Choroid plexus epithelial cell (primary cell): ENCODE measurements at regions not wholly inside any gene's neighbourhood (a gene's known extent, or its start where the extent isn't known, plus 50 kb on each side); places are given as distances from the start of the nearest gene placed in this dataset.
"Not testable (repeated sequence)": the region's sequence is repeated elsewhere in the genome, so short reads cannot be mapped to it uniquely, and the experiment has no call there.

Experiments used
- DNase-seq: peaks from one replicate; pipeline ENCODE4 v3.0.0-alpha.2; 2010; ENCODE audit warnings: low read depth
- H3K4me3 ChIP-seq: 2 replicates; pipeline ENCODE4 v1.5.1; 2011; ENCODE audit warnings: low read depth, mild to moderate bottlenecking, control low read depth, low read length, moderate library complexity
- TF ChIP-seq, protein P1 (sequence below): conservative IDR thresholded peaks from 2 replicates; pipeline ENCODE4 v1.5.1; 2011; ENCODE audit warnings: low read depth, mild to moderate bottlenecking, control low read depth, inconsistent platforms, low read length, moderate library complexity

DNA sequence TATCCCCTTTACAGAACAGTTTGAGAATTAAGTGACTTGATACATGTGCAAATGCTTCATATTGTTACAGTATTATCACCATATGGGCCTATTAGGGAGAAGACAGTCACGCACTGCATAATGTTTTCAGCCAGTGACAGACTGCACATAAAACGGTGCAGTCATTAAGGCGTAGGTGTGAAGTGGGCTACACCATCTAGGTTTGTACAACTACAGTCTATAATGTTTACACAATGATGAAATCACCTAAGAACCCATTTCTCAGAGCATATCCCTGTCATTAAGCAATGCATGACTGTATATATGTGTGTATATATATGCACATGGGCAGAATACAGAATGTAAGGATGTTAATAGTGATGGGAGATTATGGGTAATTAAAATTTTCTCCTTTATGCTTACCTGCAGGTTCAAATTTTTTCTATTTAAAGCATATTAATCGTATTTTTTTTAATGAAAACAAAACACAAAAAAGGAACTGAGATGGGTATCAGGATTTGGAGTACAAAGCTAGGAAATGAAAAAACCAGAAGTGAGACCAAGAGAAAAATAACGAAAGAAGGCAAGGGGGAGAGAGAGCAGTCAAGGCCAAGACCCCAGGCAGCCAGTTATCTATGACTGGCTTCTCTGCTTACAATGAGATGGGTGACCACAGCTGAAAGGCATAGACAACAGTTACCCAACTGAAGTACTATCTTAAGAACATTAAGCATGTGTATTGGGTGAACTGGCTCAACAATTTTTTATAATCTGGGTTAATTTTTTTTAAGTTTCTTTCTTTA, 122.9 kb upstream of the DAB1 start:
- no peak for DNase-seq
- TF ChIP-seq, protein P1, sequence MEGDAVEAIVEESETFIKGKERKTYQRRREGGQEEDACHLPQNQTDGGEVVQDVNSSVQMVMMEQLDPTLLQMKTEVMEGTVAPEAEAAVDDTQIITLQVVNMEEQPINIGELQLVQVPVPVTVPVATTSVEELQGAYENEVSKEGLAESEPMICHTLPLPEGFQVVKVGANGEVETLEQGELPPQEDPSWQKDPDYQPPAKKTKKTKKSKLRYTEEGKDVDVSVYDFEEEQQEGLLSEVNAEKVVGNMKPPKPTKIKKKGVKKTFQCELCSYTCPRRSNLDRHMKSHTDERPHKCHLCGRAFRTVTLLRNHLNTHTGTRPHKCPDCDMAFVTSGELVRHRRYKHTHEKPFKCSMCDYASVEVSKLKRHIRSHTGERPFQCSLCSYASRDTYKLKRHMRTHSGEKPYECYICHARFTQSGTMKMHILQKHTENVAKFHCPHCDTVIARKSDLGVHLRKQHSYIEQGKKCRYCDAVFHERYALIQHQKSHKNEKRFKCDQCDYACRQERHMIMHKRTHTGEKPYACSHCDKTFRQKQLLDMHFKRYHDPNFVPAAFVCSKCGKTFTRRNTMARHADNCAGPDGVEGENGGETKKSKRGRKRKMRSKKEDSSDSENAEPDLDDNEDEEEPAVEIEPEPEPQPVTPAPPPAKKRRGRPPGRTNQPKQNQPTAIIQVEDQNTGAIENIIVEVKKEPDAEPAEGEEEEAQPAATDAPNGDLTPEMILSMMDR, result no peak
- no peak overlapping the region for H3K4me3 ChIP-seq

DNA sequence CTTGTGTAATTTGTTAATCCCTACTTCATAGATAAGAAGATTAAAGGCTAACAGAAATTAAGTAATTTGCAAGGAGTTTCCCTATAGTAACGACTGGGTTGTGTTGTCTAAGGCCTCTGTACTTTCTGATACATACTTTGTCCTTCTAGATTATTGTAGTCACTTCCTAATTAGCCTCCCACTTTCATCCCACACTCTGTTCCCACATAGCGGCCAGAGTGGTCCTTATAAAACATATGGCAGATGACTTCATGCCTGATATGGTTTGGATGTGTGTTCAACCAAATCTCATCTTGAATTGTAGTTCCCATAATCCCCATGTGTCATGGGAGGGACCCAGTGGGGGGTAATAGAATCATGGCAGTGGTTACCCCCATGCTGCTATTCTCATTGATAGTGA, 120.5 kb upstream of the DAB1 start:
- H3K4me3 ChIP-seq, result no peak overlapping the region
- TF ChIP-seq, protein P1, result no peak
- DNase-seq, result no peak

DNA sequence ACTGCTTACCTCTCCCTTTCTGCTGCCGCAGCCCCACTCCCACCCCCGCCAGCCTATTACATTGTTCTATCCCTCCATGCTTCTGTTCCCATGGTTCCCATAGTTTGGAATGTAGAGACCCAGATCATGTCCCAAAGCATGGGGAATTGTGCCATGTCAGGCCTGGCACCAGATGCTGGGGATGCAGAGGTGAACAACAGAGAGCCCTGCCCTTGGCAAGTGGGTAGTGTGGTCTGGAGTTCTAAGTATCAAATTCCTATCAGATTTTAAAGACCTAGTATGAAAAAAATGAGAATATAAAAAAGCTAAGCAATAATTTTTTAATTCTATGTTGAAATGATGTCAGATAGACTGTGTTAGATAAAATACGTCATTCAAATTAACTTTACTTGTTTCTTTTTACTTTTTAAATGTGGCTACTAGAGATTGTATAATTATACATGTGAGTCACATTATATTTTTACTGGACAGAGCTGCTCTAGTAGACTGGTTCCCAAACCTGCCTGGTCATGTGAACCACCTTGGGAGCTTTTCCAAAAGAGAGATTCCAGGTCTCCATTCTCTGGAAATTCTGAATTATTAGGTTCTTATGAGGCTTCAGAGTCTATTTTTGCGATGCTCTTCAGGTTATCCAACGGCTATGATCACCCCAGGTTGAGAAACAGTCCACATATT, 113.0 kb upstream of the DAB1 start:
- TF ChIP-seq, protein P1, result no peak
- H3K4me3 ChIP-seq, result no peak overlapping the region
- no peak for DNase-seq

DNA sequence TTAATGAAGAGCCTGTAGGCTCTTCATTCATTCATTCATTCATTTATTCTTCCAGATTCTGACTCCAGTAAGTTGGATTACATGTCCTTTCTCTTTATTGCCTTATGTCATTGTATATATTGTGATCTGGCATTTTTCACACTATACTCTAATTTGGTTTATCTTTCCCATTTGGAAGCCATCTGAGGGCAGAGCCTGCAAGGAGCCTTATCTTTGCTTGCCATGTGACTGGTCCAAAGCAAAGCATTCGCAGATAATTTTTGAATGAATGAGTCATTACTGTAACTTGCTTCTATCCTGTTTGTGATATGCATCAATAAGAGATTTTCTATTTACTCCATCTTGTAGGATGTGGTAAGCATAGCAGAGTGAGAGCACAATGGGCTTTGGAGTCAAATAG, 108.4 kb upstream of the DAB1 start:
- TF ChIP-seq, protein P1, result no peak
- DNase-seq, result no peak
- H3K4me3 ChIP-seq, result no peak overlapping the region

DNA sequence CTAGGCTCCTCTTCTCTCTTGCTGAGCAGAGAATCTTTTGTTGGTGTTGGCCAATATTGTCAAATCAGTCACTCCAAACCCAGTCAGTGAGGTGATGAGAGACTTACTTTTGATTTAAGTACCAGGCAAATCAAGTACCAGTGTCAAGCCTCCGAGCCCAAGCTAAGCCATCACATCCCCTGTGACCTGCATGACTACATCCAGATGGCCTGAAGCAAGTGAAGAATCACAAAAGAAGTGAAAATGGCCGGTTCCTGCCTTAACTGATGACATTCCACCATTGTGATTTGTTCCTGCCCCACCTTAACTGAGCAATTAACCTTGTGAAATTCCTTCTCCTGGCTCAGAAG, 107.0 kb upstream of the DAB1 start:
- not testable (repeated sequence) for H3K4me3 ChIP-seq

DNA sequence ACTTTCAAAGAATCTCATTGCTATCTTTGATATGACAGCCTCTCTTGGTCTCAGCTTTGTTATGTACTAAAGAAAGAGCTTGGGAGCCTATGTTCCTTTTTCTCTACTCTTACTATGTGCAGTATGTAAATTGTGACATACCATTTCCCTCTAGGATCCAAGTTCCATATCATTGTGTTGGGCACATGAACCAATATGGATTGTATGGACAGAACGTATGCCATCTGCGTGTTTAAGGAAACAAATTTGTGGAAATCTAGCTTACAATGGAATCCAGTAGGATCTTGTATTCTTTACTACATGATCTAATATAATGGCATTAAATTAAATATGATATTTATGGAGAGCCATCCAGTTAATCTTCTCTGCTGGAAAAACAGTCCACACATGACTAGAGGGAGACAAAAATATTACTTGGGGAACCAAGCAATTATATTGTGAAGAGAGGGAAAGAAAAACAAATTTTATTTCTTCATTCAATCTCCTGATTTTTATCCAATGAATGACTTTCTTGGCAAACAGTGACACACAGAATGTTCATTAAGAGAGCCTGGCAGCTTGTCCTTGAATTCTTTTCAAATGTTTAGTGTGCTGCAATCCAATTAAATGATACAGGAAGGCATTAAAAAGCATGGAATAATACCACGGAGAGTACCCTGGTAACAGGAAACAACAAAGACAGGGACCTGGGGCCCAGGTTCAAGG, 106.5 kb upstream of the DAB1 start:
- no peak for DNase-seq
- no peak overlapping the region for H3K4me3 ChIP-seq
- TF ChIP-seq, protein P1, result no peak

More for the DNA sequence above, 107.0 kb upstream of the DAB1 start:
- not testable (repeated sequence) for DNase-seq

DNA sequence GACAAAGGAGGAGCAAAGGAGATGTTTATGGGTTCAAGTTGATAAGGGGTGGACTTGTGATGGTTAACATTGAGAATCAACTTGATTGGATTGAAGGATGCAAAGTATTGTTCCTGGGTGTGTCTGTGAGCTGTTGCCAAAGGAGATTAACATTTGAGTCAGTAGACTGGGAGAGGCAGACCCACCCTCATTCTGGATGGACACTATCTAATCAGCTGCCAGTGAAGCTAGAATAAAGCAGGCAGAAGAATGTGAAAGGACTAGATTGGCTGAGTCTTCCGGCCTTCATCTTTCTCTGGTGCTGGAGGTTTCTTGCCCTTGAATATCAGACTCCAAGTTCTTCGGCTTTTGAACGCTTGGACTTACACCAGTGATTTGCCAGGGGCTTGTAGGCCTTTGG, 98.7 kb upstream of the DAB1 start:
- no peak for DNase-seq
- TF ChIP-seq, protein P1, result no peak
- H3K4me3 ChIP-seq, result no peak overlapping the region
